Ishikawa (cell line): ENCODE measurements at regions not wholly inside any gene's neighbourhood (a gene's known extent, or its start where the extent isn't known, plus 50 kb on each side); places are given as distances from the start of the nearest gene placed in this dataset.

ENCODE experiments used
- CEBPB ChIP-seq: IDR thresholded peaks from 2 replicates; pipeline ENCODE4 v1.6.1; 2012
- CREB1 ChIP-seq: IDR thresholded peaks from 2 replicates; pipeline ENCODE4 v1.6.1; 2012; ENCODE audit warnings: low read depth
- EGR1 ChIP-seq: IDR thresholded peaks from 2 replicates; pipeline ENCODE4 v1.6.1; 2012
- EP300 ChIP-seq: IDR thresholded peaks from 2 replicates; pipeline ENCODE4 v1.6.1; 2012; ENCODE audit warnings: borderline replicate concordance
- RAD21 ChIP-seq: IDR thresholded peaks from 2 replicates; pipeline ENCODE4 v1.6.1; 2012; ENCODE audit warnings: low read depth
- TCF12 ChIP-seq: IDR thresholded peaks from 2 replicates; pipeline ENCODE4 v1.6.1; 2012; ENCODE audit warnings: low read depth
- YY1 ChIP-seq: IDR thresholded peaks from 2 replicates; pipeline ENCODE4 v1.6.1; 2012; ENCODE audit warnings: low read depth
- TF ChIP-seq, protein P1 (sequence below): IDR thresholded peaks from 2 replicates; pipeline ENCODE4 v1.6.1; 2012; ENCODE audit warnings: low read depth, mild to moderate bottlenecking
- TF ChIP-seq, protein P2 (sequence below): IDR thresholded peaks from 2 replicates; pipeline ENCODE4 v1.6.1; 2012
- TF ChIP-seq, protein P3 (sequence below): IDR thresholded peaks from 2 replicates; pipeline ENCODE4 v1.6.1; 2012

DNA sequence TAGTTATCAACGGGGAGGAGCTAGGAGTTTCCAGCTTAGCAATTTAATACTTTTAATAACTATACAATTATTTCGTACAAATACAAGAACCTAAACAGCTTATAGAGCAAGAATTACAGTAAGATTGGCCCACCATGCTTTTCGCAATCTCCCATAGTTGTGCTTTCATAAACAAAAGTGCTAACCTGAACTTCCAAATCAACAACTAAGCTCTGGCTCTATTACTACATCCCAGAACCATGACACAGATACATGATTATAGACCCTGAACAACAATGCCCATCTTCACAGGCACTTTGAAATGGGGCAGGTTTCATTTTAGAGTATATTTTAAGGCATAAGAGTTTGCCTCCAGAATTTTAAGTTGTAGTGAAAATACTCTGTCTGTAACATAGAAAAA, 203.5 kb downstream of the DMRTA1 start:
- no peak for TF ChIP-seq EGR1
- TF ChIP-seq, protein P1, sequence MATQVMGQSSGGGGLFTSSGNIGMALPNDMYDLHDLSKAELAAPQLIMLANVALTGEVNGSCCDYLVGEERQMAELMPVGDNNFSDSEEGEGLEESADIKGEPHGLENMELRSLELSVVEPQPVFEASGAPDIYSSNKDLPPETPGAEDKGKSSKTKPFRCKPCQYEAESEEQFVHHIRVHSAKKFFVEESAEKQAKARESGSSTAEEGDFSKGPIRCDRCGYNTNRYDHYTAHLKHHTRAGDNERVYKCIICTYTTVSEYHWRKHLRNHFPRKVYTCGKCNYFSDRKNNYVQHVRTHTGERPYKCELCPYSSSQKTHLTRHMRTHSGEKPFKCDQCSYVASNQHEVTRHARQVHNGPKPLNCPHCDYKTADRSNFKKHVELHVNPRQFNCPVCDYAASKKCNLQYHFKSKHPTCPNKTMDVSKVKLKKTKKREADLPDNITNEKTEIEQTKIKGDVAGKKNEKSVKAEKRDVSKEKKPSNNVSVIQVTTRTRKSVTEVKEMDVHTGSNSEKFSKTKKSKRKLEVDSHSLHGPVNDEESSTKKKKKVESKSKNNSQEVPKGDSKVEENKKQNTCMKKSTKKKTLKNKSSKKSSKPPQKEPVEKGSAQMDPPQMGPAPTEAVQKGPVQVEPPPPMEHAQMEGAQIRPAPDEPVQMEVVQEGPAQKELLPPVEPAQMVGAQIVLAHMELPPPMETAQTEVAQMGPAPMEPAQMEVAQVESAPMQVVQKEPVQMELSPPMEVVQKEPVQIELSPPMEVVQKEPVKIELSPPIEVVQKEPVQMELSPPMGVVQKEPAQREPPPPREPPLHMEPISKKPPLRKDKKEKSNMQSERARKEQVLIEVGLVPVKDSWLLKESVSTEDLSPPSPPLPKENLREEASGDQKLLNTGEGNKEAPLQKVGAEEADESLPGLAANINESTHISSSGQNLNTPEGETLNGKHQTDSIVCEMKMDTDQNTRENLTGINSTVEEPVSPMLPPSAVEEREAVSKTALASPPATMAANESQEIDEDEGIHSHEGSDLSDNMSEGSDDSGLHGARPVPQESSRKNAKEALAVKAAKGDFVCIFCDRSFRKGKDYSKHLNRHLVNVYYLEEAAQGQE = no peak
- TF ChIP-seq CEBPB = no peak
- no peak for TF ChIP-seq YY1
- TF ChIP-seq CREB1 = no peak
- TF ChIP-seq, protein P2, sequence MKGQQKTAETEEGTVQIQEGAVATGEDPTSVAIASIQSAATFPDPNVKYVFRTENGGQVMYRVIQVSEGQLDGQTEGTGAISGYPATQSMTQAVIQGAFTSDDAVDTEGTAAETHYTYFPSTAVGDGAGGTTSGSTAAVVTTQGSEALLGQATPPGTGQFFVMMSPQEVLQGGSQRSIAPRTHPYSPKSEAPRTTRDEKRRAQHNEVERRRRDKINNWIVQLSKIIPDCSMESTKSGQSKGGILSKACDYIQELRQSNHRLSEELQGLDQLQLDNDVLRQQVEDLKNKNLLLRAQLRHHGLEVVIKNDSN = no peak
- TF ChIP-seq RAD21 = no peak
- TF ChIP-seq, protein P3, sequence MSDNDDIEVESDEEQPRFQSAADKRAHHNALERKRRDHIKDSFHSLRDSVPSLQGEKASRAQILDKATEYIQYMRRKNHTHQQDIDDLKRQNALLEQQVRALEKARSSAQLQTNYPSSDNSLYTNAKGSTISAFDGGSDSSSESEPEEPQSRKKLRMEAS = no peak
- TF ChIP-seq TCF12 = no peak
- TF ChIP-seq EP300 = no peak
